Activated CD8-positive, alpha-beta memory T cell treated with anti-CD3 and anti-CD28 coated beads for 1 hour (primary cell): ENCODE measurements at regions not wholly inside any gene's neighbourhood (a gene's known extent, or its start where the extent isn't known, plus 50 kb on each side); places are given as distances from the start of the nearest gene placed in this dataset.
"Not testable (repeated sequence)": the region's sequence is repeated elsewhere in the genome, so short reads cannot be mapped to it uniquely, and the experiment has no call there.

ENCODE experiments used
- DNase-seq, 2 donors: peaks; one replicate each; pipeline ENCODE4 v3.0.0-alpha.2; 2020; ENCODE audit warnings: low read depth in 1 of 2; ENCODE audit errors: extremely low read depth in 1 of 2

DNA sequence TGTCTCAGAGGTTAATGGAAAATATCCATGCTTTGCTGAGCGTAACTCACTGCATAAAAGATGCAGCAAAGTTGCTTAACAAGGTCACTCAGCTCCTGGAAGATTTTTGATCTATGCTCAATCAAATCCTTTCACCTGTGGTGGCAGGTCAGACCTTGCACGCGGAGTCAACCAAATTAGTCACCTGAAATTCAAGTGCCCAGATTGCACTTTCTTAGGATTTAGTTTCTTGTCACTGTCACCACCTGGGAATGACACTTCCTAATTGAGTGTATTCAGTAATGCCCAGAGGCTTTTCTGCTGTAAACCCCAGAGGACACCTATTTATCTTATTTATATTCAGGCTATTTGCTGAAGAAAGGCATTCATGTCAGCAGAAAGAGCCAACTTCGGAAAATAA lies 215.8 kb upstream of the SMIM31 start:
- DNase-seq: no peak

DNA sequence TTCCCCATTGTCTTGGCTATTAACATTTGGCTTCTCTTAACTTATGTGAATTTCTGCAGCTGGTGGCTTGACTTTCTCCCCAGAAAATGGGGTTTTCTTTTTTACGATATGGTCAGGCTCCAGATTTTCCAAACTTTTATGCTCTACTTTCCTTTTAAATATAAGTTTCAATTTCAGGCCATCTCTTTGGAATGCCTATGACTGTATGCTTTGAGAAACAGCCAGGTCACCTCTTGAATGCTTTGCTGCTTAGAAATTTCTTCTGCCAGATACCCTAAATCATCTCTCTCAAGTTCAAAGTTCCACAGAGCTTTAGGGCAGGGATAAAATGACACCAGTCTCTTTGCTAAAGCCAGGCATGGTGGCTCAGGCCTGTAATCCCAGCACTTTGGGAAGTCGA lies 212.9 kb upstream of the SMIM31 start:
- no peak for DNase-seq

DNA sequence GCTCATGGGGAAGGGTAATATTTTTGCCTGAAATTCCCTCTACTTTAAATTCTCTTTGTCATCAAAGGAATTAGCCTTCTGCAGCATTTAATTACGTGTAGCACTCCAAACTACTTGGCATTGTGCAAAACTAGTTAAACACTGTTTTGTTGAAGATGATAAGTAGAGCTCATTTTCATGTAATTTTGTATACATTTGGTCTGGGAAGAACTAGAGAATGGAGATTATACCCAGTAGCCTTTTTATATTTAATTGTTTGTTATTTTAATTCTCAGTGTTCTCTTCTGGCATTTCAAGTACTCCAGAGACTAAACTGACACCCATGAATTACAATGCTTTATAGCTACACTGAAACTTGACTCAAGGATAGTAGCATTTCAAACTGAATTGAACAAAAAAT lies 211.5 kb upstream of the SMIM31 start:
- no peak for DNase-seq

DNA sequence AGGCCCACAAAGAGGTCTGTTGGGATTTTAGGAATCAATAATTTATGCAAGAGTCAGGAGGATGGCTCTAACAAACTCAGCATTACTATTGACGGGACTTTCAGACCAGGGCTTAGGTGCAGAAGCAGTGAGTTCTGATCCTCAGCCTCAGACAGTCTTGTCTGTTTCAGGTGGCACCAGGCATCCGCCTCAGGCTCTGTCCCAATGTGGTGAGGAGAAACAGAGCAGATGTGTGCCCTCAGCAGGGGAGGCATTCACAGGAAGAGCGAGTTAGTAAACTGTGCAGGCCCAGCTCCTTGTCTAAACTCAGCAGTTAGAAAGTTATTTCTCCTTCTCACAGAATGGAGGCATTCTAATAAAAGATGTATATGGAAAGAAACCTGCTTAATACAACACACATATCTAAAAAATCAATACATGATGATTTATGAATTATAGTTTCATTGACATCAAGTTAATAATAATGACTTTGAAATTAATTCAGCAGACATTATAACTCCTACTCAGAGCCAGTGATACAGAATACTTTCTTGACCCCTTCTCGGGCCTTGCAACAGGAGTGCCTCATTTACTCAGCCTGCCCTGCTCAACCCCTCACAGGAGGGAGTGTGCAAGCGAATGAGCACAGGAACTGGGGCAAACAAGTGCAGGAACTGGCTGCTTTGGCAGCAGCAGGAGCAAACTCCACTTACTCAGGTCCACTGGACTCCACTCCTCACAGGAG lies 202.8 kb upstream of the SMIM31 start:
- DNase-seq: no peak

DNA sequence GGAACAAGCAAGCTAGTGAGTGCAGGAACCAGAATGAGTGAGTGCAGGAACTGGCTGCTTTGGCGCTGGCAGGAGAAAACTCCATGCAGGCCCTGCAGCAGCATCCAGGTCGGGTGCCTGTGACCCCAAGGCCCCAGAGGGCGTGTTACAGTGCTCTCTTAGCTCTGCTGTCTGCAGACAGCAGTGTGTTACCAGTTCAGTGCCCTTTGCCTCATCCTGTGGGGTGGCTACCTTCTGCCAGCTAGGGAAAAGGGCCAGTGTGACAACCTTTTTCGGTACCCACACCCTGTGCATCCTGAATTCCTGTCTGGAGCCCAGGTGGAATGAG lies 202.3 kb upstream of the SMIM31 start:
- DNase-seq: no peak

DNA sequence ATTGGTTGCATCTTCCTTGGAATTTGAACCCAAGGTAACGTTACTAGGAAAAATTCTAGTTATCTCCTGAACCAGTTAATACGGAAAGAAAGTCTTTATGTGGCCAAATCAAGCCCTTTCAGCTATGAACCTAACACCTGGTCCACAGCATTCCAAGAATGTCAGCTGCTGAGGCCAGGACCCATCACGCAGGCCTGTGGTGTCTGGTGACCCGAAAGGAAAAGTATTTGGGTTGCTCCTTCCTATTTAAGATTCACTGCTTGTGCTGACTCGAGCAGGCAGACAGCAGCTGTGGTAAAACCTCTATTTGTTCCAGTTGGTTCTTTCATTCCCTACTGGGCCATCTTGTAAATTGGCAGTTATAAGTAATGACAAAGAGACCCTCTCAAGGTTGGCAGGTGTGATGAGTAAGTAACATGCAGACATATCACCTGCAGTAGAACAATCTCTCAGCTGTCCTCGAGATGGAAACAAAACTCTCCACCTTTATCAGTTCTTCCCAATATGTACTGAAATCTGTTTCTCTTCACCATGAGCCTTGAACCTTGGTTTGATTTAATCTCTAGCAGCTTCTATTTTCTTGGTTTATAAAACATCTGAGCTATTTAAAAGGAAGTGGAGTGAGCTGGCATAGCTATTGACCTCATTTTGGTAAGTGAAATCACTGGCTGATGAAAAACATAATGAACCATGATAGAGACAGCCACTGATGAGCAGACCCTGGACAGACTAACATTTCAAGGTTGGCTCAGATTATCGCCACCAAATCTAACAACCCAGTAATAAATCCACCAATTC lies 182.1 kb upstream of the SMIM31 start:
- no peak for DNase-seq

DNA sequence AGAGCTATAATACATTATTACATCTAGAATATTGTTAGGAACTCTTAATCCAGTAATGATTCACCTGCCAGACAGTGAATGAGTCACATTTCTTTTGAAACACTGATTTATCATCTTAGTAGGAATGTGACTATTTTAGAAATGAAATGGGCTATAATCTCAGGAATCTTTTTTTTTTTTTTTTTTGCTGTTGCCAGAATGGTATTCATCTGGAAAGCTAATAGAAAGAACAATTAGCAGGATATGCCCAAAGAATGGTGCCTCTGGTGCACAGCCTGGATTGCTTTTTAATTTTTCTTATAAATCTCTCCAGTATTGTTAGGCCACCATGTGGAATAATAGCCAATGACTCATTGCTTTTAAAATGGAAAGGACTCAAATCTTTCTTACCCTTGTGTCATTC lies 181.1 kb upstream of the SMIM31 start:
- DNase-seq: no peak

DNA sequence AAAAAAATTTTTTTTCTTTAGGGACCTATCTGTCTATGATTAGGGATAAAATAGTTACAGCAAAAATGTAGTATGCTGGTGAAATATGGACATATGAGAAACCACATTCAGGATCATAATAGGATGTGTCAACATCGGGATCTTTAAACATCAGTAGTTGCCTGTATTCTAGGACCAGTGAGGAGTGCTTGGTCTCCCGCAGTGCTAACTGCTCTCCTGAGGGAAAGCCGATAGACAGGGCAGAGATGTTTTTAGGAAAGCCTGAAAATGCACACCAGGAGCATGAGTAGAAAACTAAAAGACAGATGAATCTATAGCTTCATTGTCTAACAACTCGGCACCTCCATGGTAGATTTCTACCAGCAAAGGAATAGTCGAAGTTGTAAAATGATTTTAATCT lies 178.1 kb upstream of the SMIM31 start:
- DNase-seq: no peak

DNA sequence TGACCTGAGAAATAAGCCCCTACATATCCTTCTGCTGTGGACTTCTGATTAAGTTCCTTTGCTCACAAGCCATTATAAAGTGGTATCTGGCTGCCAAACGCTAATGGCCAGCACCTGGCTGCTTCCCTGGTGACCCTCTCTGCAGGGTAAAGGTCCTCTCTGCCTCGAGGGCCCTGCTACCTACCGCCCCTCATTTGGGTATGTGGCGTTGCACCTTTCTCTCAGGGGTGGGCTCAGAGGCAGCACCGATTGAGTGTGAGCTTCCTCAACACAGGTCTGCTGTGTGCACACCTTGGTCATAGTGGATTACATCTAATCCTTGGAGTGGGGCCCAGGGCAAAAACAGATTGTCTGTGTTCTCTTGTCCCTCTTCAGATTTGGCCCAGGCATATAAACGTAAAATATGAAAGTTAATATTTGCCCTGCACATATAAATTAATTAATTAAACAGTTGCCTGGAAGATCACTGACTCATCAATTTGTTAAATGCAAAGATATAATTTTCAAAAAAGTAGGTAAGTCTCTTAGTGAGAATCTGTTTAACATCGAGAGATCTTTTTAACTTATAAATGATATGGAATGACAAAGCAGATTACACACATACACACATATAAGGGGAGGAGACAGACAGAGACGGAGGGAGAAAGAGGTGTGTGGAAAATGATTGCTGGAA lies 174.5 kb upstream of the SMIM31 start:
- no peak for DNase-seq

DNA sequence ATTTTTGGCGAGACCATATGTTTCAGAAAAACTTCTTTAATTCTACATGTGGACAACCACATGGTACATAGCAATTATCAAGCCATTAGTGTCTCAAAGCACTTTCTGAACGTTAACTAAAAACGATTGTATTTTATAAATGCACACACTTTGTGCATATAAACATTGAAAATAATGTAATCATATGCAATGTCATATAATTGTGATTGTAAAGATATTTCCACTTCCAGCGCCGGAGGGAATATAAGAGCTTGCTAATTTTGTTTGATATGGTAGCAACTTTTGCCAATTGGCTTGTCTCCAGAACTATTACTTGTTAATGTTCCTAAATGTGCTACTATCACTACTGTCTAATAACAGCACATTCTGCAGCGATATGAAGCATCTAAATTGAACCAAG lies 162.3 kb upstream of the SMIM31 start:
- no peak for DNase-seq

DNA sequence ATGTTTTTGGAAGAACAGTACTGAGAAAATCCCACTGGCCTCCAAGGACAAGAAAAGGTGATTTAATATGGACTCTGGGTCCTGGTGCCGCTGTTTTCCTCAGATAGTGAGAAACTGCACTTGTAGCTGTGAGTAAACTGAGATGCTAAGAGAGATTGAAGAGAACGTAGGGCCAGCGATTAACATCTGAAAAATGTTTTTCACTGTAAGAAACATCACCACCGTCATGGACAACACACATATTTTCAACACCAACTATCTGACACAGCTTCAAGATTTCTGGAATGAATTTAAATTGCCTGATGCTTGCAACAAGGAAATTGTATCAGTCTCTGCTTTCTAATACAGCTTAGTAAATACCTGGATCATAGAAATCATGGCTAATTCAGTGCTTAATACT lies 158.2 kb upstream of the SMIM31 start:
- no peak for DNase-seq

DNA sequence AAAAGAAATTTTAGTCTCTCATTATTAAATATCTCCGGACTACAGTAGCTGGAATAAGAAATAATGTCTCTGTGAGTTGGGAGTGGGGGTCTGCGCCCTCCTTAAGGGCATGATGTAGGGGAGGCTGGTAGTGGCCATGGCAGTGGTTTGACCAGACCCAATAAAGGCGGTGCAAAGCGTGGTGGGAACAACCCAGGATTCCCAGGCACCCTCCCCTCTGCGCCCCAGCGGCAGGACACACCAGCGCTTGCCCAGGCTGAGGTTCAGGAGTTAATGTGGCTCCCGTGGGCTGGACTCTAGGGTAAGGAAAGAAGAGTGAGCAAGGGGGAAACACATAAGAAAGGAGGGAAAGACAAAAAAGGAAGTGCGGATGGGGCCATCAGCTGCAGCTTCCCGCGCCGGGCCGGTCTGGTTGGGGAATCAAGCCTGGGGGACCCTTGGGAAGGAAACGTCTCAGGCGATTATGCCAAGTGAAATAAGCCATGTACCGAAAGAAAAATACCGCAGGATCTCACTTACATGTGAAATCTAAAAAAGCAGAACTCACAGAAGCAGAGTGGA lies 157.5 kb upstream of the SMIM31 start:
- no peak for DNase-seq

DNA sequence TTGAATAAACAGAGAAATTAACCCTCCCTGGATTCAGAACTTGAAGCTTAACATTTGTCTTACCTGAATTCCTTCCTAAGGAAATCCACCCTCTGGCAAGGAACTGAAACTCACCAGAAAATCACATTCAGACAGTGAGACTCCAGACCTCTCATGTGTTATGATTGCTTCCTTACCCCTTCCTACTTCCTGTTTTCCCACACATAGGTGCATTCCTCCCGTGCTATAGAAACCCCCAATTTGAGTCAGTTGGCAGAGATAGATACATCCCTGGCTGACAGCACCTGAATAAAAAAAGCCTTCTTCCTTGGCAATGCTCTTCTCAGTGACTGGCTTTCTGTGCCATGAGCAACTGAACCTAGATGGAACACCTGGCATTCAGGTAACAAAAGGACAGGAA lies 157.0 kb upstream of the SMIM31 start:
- no peak for DNase-seq

DNA sequence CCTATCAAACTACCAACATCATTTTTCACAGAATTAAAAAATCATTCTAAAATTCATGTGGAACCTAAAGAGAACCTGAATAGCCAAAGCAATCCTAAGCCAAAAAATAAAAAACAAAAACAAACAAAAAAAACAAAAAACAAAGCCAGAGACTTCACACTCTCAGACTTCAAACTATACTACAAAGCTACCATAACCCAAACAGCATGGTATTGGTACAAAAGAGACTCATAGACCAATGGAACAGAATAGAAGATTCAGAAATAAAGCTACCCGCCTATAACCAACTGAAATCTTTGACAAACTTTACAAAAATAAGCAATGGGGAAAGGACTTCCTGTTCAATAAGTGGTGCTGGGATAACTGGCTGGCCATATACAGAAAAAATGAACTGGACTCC lies 152.3 kb upstream of the SMIM31 start:
- no peak for DNase-seq

DNA sequence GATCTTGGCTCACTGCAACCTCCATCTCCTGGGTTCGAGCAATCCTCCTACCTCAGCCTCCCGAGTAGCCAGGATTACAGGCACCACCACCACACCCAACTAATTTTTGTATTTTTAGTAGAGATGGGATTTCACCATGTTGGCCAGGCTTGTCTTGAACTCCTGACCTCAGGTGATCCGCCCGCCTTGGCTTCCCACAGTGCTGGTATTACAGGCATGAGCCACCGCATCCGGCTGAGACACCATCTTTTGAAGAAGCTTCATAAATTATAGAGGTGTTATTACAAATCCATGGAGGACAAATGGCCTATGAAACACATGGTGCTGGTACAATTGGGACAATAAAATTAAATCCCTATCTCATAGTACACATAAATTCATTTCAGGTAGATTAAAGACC lies 148.1 kb upstream of the SMIM31 start:
- not testable (repeated sequence) for DNase-seq

DNA sequence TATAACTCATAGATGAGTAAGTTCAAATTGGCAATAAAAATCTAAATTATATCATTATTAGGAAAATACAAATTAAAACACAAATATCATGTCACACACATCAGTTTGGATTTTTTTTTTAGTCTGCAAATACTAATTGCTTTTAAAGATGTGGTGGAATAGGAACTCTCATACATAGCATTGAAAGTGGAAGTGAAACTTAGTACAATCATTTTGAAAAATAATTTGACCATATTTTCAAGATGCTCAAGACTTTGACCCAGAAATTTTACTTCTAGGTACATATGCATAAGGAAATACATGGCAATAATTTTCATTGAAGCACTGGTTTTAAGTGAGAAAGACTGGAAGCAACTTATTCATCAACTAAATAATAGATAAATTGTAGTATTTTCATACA lies 147.5 kb upstream of the SMIM31 start:
- DNase-seq: no peak

DNA sequence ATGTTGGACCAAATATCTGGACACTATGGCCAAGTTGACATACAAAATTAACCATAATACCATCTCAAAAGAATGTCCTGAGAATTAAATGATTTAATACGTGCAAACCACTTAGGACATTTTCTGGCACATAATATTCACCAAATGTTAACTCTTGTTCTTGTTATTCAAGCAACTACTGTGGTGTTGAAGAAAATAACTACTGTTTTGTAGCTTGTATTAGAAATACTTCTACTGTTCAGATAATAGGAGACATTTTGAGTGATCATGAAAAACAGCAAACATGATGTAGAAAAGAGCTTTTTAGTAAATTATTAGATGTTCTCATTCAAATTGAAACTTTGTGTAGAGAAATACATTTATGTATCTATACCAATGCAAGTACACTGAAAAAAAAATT lies 140.7 kb upstream of the SMIM31 start:
- no peak for DNase-seq

DNA sequence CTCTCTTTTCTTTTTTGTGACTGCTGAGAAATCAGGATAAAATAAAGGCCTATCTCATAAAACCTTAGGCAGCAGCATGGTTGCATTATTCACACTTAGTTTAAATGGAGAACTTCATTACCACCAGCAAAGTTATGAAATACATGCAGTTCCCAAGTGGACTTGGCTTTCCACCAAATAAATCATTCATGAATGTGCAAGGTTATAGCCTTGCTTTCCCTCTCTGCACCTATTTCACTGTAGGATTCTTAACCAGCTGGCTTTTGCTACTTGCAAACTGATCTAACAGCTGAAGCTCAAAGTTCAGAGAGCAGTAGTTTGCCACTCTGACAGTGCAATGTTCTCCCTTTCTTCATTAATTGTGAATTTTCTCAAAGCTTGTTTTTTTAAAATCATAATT lies 140.1 kb upstream of the SMIM31 start:
- no peak for DNase-seq

DNA sequence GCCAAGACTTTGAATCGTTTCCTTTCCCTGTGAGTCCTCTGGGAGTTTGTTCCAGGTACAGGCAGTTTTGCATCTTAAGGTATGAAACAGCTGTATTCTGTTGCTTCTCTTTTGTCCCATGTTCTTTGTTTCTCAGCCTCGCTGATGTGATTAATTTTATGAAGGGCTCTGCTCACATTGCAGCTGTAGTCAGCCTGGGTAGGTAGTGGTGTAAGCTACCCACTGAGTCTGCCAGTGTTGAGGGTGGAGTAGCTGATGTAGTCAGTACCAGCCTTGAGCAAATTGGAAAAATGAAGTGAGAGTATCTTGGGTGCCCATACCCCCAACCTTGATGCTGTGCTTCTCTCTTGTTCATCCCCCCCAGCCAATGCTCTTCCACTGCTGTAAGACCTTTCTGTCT lies 139.6 kb upstream of the SMIM31 start:
- no peak for DNase-seq

DNA sequence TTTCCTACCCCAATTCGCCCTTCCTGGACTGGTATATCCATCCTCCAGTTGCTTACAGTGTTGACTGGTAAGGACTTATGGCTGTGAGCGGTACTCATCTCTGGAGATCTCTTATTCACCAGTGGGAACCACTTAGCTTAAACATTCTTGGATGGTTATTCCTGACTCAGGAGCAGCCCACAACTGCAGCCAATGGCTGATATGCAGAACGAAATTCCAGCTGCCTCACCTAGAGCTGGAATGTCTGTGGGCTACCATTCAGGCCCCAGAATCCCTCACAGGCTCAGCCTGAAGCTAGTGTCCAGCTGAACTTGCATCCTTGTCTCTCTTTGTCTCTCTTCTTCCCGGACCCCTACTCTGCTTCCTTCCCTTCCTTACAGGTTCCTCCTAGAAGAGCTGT lies 138.9 kb upstream of the SMIM31 start:
- DNase-seq: no peak

DNA sequence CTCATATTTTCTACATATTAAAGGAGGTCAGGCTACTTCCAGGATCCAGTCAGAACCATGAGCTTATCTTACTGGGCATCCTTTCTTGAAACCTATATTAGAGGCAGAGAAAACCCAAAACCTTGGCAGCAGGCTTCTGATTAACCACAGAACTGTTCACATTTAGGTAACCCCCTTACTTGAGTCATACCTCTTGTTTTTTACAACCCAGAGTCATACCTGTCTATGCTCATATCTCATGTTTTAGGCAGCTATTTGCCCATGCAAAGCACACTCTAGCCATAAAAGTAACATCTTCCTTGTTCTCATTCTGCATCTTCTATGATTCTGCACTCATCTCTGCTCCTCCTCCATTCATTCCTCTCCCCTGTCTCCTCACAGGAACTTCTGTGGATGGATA lies 138.0 kb upstream of the SMIM31 start:
- no peak for DNase-seq

DNA sequence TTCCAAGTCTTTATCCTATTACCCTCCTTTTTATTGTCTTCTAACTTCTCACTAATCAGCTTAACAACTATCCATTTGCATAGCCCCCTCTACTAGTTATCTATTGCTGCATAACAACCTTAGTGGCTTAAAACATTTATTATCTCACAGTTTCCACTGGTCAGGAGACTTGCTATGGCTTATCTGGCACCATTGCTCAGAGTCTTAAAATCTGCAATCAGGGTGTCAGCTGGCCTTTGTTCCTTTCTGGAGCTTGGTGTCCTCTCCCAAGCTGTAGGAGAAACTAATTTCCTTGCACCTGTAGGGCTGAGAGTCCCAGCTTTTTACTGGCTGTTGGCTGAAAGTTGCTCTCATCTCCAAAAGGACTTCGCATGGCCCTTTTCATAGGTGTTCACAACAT lies 137.0 kb upstream of the SMIM31 start:
- DNase-seq: no peak
